ENCODE measurements at regions not wholly inside any gene's neighbourhood (a gene's known extent, or its start where the extent isn't known, plus 50 kb on each side); places are given as distances from the start of the nearest gene placed in this dataset.
"Not testable (repeated sequence)": the region's sequence is repeated elsewhere in the genome, so short reads cannot be mapped to it uniquely, and the experiment has no call there.

- DNase-seq = no peak
These were observed 80.7 kb upstream of the SLITRK5 start for GRCh38 chr13:87590518-87590917.

- not testable (repeated sequence) for DNase-seq
These were observed 66.7 kb upstream of the SLITRK5 start for GRCh38 chr13:87604437-87604836.

- no peak for DNase-seq
These were observed 63.9 kb upstream of the SLITRK5 start for GRCh38 chr13:87607266-87607665.

GRCh38 chr13:87614276-87614675 lies 56.9 kb upstream of the SLITRK5 start:
- no peak for DNase-seq
